ENCODE measurements at regions not wholly inside any gene's neighbourhood (a gene's known extent, or its start where the extent isn't known, plus 50 kb on each side); places are given as distances from the start of the nearest gene placed in this dataset.

DNA sequence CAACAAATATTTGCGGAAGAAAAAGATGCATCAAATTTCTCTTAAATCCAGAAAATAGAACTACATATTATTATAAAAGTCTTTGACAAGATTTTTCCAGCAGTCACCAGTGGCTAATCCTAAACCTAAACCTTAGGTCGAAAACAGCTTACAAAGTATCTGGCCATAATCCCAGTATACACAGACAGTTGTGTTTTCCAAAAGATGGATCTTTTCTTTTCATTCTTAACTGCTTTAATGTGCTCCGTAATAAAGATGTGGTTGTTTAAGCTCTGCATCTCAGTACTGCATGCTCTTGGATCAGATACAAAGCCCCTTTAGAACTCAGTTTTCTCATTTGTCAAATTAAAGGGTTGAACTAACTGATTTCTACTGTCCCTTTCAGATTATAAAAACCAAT is 247.8 kb downstream of the TXNL1 start:
- Histone ChIP-seq H3K36me3 (no peaks in the 10 kb centered on the region), H3K9me3 (ENCODE audit: severe bottlenecking) (no peaks in the 10 kb centered on the region), H3K4me3 (ENCODE audit: low read depth, low read length) (no peak overlapping the region), H3K27me3 (ENCODE audit: insufficient read depth, low read depth, severe bottlenecking) (no peaks in the 10 kb centered on the region), H3K27ac (no peak overlapping the region)
- TF ChIP-seq CTCF (IDR thresholded peaks at IDR 0.05; ENCODE audit: low read depth, low read length) = no peak
- DNase-seq = no peak

- DNase-seq = no peak
- H3K4me3 ChIP-seq (ENCODE audit: low read depth, low read length) = no peak overlapping the region
- no peaks in the 10 kb centered on the region for H3K36me3 ChIP-seq
- H3K9me3 ChIP-seq (ENCODE audit: severe bottlenecking) = no peaks in the 10 kb centered on the region
- no peak overlapping the region for H3K27ac ChIP-seq
- no peak for TF ChIP-seq CTCF (IDR thresholded peaks at IDR 0.05; ENCODE audit: low read depth, low read length)
- no peaks in the 10 kb centered on the region for H3K27me3 ChIP-seq (ENCODE audit: insufficient read depth, low read depth, severe bottlenecking)
Observed at GRCh38 chr18:56389190-56389589, 249.2 kb downstream of the TXNL1 start.

- H3K27me3 ChIP-seq (ENCODE audit: insufficient read depth, low read depth, severe bottlenecking) = no peaks in the 10 kb centered on the region
- no peak for TF ChIP-seq CTCF (IDR thresholded peaks at IDR 0.05; ENCODE audit: low read depth, low read length)
- no peak overlapping the region for H3K4me3 ChIP-seq (ENCODE audit: low read depth, low read length)
- H3K9me3 ChIP-seq (ENCODE audit: severe bottlenecking) = no peaks in the 10 kb centered on the region
- no peak for DNase-seq
- H3K27ac ChIP-seq = no peak overlapping the region
- H3K36me3 ChIP-seq = no peaks in the 10 kb centered on the region
Observed at GRCh38 chr18:56388571-56388970, 249.8 kb downstream of the TXNL1 start.

DNA sequence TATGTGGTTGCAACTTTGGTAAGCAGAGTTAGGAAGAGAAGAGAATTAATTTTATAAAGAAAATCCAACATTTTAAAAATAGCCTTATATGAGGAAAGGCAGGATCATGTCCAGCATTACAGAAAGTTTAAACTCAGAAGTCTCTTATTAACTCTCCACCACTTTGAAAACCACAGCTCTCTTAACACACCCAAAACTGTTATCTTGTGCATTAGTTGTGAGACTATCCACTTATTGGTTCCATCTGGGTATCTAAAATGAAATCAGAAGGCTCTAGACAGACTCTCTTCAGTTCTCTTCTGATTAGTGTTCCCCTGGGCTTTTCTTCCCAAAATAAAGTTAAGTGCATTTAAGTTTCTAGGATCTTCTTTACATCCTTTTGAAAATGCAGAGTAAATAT is 251.5 kb downstream of the TXNL1 start:
- no peak for TF ChIP-seq CTCF (IDR thresholded peaks at IDR 0.05; ENCODE audit: low read depth, low read length)
- Histone ChIP-seq H3K9me3 (ENCODE audit: severe bottlenecking) (no peaks in the 10 kb centered on the region), H3K27me3 (ENCODE audit: insufficient read depth, low read depth, severe bottlenecking) (no peaks in the 10 kb centered on the region), H3K4me3 (ENCODE audit: low read depth, low read length) (no peak overlapping the region), H3K36me3 (no peaks in the 10 kb centered on the region), H3K27ac (no peak overlapping the region)
- DNase-seq = no peak

- H3K27me3 ChIP-seq (ENCODE audit: insufficient read depth, low read depth, severe bottlenecking) = no peaks in the 10 kb centered on the region
- H3K4me3 ChIP-seq (ENCODE audit: low read depth, low read length) = no peak overlapping the region
- no peak overlapping the region for H3K27ac ChIP-seq
- no peak for TF ChIP-seq CTCF (IDR thresholded peaks at IDR 0.05; ENCODE audit: low read depth, low read length)
- DNase-seq = no peak
- H3K9me3 ChIP-seq (ENCODE audit: severe bottlenecking) = no peaks in the 10 kb centered on the region
- H3K36me3 ChIP-seq = no peaks in the 10 kb centered on the region
Observed at GRCh38 chr18:56383349-56383748, 255.0 kb downstream of the TXNL1 start.

DNA sequence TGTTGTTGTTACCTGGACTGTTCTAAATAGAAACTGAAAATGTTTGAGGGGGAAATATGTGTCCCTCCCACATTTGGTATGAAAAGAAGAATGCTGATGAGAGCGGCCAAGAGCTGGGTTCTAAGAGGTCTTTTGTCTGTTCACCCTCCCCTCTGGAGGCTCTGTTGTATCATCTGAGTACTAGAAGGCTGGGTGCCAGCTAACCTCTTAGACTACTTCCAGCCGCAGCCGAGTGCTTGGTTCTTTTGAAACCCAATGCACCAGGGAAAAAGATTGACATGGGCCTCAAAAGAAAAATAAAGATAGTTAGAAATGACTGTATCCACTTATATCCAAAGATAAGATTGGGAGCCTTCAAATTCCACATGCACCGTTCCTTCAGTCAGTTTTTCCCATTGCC is 255.9 kb downstream of the TXNL1 start:
- no peak for TF ChIP-seq CTCF (IDR thresholded peaks at IDR 0.05; ENCODE audit: low read depth, low read length)
- H3K36me3 ChIP-seq = no peaks in the 10 kb centered on the region
- DNase-seq = no peak
- no peaks in the 10 kb centered on the region for H3K27me3 ChIP-seq (ENCODE audit: insufficient read depth, low read depth, severe bottlenecking)
- no peaks in the 10 kb centered on the region for H3K9me3 ChIP-seq (ENCODE audit: severe bottlenecking)
- no peak overlapping the region for H3K4me3 ChIP-seq (ENCODE audit: low read depth, low read length)
- no peak overlapping the region for H3K27ac ChIP-seq
